Panc1 (cell line): ENCODE measurements at regions not wholly inside any gene's neighbourhood (a gene's known extent, or its start where the extent isn't known, plus 50 kb on each side); places are given as distances from the start of the nearest gene placed in this dataset.

Source experiments
- ATAC-seq: fragments of 200-7000 bp; cut with Tn5 transposase; 2 replicates; pipeline ENCODE4 v1.9.1; 2020; ENCODE audit warnings: mild to moderate bottlenecking, moderate library complexity
- BruUV-seq: library from RNA; stranded (reverse); fragments of 400-500 nt; replicated peaks from 2 replicates; lab custom pipeline; 2021; lab: Mats Ljungman, UMichigan
- CTCF ChIA-PET: fragments of 300-600 bp; sonication (Branson Sonifier 250); formaldehyde crosslinking; loops from one replicate; lab custom pipeline; 2022; ENCODE audit warnings: antibody characterized with exemption; lab: Charles Lee
- POLR2A ChIA-PET: fragments of 300-600 bp; sonication (Branson Sonifier 250); formaldehyde crosslinking; loops from one replicate; lab custom pipeline; 2022; ENCODE audit warnings: antibody characterized with exemption; lab: Charles Lee
- DNase-seq: peaks from one replicate; pipeline ENCODE4 v3.0.0-alpha.2; 2010; ENCODE audit warnings: low read depth, low spot score
- H3K27ac ChIP-seq: 2 replicates; pipeline ENCODE4 v1.5.1; 2011; ENCODE audit warnings: mild to moderate bottlenecking, low read length, inconsistent platforms
- H3K27me3 ChIP-seq: fragments of 200-500 bp; sonication (Bioruptor generic); 2 replicates; pipeline ENCODE4 v1.6.0; 2014; ENCODE audit warnings: low read length, inconsistent platforms; ENCODE audit not compliant: control insufficient read depth, insufficient read depth
- H3K36me3 ChIP-seq: fragments of 200-500 bp; sonication (Bioruptor generic); 2 replicates; pipeline ENCODE4 v1.5.1; 2014; ENCODE audit warnings: inconsistent platforms, mild to moderate bottlenecking, low read length, moderate library complexity; ENCODE audit not compliant: control insufficient read depth, insufficient read depth
- H3K4me1 ChIP-seq: 2 replicates; pipeline ENCODE4 v1.5.1; 2011; ENCODE audit warnings: inconsistent platforms, mild to moderate bottlenecking, low read length, moderate library complexity; ENCODE audit not compliant: control insufficient read depth, insufficient read depth
- H3K4me3 ChIP-seq, 2 experiments: 2 replicates each; pipeline ENCODE4 v1.5.1; 2011 to 2012; ENCODE audit warnings: low read depth in 2 of 2, low read length in 2 of 2, mild to moderate bottlenecking in 2 of 2, inconsistent platforms in 1 of 2, moderate library complexity in 1 of 2
- H3K9me3 ChIP-seq: fragments of 200-500 bp; sonication (Bioruptor generic); 2 replicates; pipeline ENCODE4 v1.5.1; 2014; ENCODE audit warnings: low read depth, mild to moderate bottlenecking, inconsistent platforms, low read length, moderate library complexity; ENCODE audit not compliant: control insufficient read depth, insufficient read depth
- POLR2AphosphoS5 ChIP-seq: IDR thresholded peaks from 2 replicates; pipeline ENCODE4 v1.6.1; 2012; ENCODE audit warnings: mild to moderate bottlenecking, low read depth, low read length, moderate library complexity
- SIN3A ChIP-seq: IDR thresholded peaks from 2 replicates; pipeline ENCODE4 v1.6.1; 2012; ENCODE audit warnings: low read depth, mild to moderate bottlenecking, low read length, moderate library complexity, borderline replicate concordance; ENCODE audit not compliant: insufficient read depth
- TCF7L2 ChIP-seq: IDR thresholded peaks from 2 replicates; pipeline ENCODE4 v1.6.1; 2011; ENCODE audit warnings: mild to moderate bottlenecking, low read depth, low read length, inconsistent platforms
- in situ Hi-C: cut with HindIII; loops from 2 replicates; pipeline ENCODE4 v1.10.0; 2016; ENCODE audit warnings: low sequenced_read_pairs, low pct_unique_long_range_greater_than_20kb
- intact Hi-C: fragments of 100-400 bp; cut with micrococcal nuclease; formaldehyde crosslinking; loops from one replicate; pipeline ENCODE4 v1.10.0; 2022; ENCODE audit not compliant: unreplicated experiment
- TF ChIP-seq, protein P1 (sequence below), 2 experiments: IDR thresholded peaks; 2 replicates each; pipeline ENCODE4 v1.6.1; 2011 to 2012; ENCODE audit warnings: low read depth in 2 of 2, control low read depth in 1 of 2, low read length in 1 of 2, mild to moderate bottlenecking in 1 of 2, moderate library complexity in 1 of 2; ENCODE audit not compliant: insufficient read depth in 1 of 2
- TF ChIP-seq, protein P2 (sequence below): fragments of 450-650 bp; IDR thresholded peaks from 2 replicates; pipeline ENCODE4 v1.5.1; 2017; ENCODE audit warnings: mild to moderate bottlenecking

DNA sequence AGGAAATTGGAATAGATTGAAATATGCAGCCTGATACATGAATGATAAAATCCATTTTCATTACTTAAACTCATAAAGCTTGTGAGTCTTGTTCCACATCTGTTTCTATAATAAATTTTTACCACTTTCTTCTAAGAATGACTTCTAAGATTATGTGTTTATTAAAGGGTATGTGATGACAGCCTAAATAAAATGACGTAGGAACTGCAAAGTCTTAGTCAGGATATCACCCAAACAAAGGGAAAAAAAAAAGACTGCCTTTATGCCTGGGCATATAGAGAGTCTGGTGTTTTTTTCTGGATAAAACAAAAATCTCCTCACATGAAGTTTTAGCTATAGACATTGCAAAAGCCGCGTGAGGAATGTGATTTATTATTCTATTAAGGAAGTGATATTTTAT lies 844.0 kb downstream of the DIPK2A start:
- DNase-seq (no peak), ATAC-seq (no peak)
- BruUV-seq = no TSS peak
- POLR2A ChIA-PET = no interaction called here
- Histone ChIP-seq H3K9me3 (0 out of 2 replicates have a peak, but pooled peaks cover 3% of the 10 kb centered on the region), H3K36me3 (no peaks in the 10 kb centered on the region; the same call in 1 of the 2 replicates), H3K27me3 (no peaks in the 10 kb centered on the region), H3K4me3 (no peak overlapping the region), H3K4me1 (no peaks in the 10 kb centered on the region), H3K27ac (no peak overlapping the region)
- TF ChIP-seq SIN3A (no peak), POLR2AphosphoS5 (no peak), TCF7L2 (no peak)
- TF ChIP-seq, protein P1, sequence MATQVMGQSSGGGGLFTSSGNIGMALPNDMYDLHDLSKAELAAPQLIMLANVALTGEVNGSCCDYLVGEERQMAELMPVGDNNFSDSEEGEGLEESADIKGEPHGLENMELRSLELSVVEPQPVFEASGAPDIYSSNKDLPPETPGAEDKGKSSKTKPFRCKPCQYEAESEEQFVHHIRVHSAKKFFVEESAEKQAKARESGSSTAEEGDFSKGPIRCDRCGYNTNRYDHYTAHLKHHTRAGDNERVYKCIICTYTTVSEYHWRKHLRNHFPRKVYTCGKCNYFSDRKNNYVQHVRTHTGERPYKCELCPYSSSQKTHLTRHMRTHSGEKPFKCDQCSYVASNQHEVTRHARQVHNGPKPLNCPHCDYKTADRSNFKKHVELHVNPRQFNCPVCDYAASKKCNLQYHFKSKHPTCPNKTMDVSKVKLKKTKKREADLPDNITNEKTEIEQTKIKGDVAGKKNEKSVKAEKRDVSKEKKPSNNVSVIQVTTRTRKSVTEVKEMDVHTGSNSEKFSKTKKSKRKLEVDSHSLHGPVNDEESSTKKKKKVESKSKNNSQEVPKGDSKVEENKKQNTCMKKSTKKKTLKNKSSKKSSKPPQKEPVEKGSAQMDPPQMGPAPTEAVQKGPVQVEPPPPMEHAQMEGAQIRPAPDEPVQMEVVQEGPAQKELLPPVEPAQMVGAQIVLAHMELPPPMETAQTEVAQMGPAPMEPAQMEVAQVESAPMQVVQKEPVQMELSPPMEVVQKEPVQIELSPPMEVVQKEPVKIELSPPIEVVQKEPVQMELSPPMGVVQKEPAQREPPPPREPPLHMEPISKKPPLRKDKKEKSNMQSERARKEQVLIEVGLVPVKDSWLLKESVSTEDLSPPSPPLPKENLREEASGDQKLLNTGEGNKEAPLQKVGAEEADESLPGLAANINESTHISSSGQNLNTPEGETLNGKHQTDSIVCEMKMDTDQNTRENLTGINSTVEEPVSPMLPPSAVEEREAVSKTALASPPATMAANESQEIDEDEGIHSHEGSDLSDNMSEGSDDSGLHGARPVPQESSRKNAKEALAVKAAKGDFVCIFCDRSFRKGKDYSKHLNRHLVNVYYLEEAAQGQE (IDR thresholded peaks at IDR 0.05; ENCODE audit: insufficient read depth in 1 of 2, low read depth in 2 of 2, low read length in 1 of 2) = no peak
- TF ChIP-seq, protein P2, sequence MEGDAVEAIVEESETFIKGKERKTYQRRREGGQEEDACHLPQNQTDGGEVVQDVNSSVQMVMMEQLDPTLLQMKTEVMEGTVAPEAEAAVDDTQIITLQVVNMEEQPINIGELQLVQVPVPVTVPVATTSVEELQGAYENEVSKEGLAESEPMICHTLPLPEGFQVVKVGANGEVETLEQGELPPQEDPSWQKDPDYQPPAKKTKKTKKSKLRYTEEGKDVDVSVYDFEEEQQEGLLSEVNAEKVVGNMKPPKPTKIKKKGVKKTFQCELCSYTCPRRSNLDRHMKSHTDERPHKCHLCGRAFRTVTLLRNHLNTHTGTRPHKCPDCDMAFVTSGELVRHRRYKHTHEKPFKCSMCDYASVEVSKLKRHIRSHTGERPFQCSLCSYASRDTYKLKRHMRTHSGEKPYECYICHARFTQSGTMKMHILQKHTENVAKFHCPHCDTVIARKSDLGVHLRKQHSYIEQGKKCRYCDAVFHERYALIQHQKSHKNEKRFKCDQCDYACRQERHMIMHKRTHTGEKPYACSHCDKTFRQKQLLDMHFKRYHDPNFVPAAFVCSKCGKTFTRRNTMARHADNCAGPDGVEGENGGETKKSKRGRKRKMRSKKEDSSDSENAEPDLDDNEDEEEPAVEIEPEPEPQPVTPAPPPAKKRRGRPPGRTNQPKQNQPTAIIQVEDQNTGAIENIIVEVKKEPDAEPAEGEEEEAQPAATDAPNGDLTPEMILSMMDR = no peak
- in situ Hi-C loops (no loop called here), intact Hi-C loops (no loop called here)
- CTCF ChIA-PET = no interaction called here

DNA sequence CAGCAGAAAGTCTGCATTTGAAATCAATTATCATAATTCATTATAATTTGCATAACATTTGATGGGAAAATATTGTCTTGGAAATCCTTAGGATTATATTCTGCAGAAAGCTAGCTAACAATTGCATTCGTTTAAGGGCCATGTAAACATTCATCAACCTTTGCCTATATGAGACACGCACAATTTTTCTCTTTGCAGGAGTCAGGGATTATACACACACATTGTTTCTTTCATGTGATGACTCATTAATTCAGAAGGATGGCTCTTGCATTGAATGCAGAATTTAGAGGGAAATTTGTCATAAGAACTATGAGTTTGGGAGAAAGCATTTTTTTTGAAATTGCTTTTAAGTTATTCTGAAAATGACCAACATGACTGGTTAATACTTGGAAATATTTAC lies 844.7 kb downstream of the DIPK2A start:
- BruUV-seq = no TSS peak
- intact Hi-C loops = no loop called here
- DNase-seq = no peak
- Histone ChIP-seq H3K36me3 (no peaks in the 10 kb centered on the region), H3K4me1 (no peaks in the 10 kb centered on the region), H3K9me3 (0 out of 2 replicates have a peak, but pooled peaks cover 3% of the 10 kb centered on the region), H3K27ac (no peak overlapping the region), H3K27me3 (no peaks in the 10 kb centered on the region), H3K4me3 (no peak overlapping the region)
- ChIA-PET CTCF (no interaction called here), POLR2A (no interaction called here)
- no peak for TF ChIP-seq SIN3A
- TF ChIP-seq, protein P2 = no peak
- no peak for TF ChIP-seq POLR2AphosphoS5
- TF ChIP-seq, protein P1 (IDR thresholded peaks at IDR 0.05; ENCODE audit: insufficient read depth in 1 of 2, low read depth in 2 of 2, low read length in 1 of 2) = no peak
- TF ChIP-seq TCF7L2 = no peak
- ATAC-seq = no peak
- in situ Hi-C loops = no loop called here
